ENCODE measurements at regions not wholly inside any gene's neighbourhood (a gene's known extent, or its start where the extent isn't known, plus 50 kb on each side); places are given as distances from the start of the nearest gene placed in this dataset.

DNA sequence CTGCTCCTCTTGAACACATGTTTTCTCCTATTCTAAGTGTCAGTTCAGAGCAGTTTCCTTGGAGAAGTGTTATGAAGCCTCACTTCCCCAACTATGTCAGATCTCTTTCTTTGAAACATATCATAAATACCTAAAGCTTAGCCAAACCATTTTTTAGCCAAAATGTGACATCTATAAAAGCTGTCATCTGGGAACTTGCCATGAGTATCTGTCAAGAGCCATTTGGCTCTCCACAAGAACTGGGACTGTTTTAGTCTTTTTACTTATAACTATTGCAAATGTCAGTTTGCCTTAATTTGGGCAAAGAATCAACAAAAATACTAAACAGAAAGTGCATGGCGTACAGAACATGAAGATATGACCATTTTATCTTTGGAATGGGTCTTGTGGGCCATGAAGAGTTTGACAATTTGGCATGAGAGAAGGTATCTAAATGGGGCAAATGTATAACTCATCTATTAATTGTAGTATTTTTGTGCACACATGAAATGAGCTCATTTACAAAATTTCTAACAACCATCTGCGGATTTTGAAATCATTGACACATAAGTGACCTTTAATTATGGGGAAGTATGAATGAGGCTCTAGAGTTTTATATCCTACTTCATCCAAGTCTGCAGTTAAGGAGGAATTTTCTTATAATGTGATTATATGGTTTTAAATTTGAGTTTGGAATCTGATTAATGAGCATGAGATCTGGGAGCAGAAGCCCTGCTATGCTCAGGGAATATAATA is 129.1 kb upstream of the PACRGL start:
- Mint-ChIP-seq H3K4me1 (peaks cover 31% of the 10 kb centered on the region), H3K36me3 (ENCODE audit: low read depth) (peaks cover 2% of the 10 kb centered on the region; the same call in 1 of the 3 replicates), H3K9me3 (no peaks in the 10 kb centered on the region), H3K4me3 (no peak overlapping the region), H3K27me3 (ENCODE audit: insufficient read depth, low read depth, poor library complexity) (no peaks in the 10 kb centered on the region), H3K27ac (no peak overlapping the region)
- Histone ChIP-seq H3K4me3 (no peak overlapping the region), H4K20me1 (replicated peaks; ENCODE audit: insufficient read depth) (no peaks in the 10 kb centered on the region), H3F3A (replicated peaks; ENCODE audit: low read depth) (no peaks in the 10 kb centered on the region), H3K4me2 (no peak overlapping the region), H2AFZ (no peak overlapping the region), H3K36me3 (ENCODE audit: insufficient read depth) (no peaks in the 10 kb centered on the region), H3K27ac (ENCODE audit: low read depth) (no peak overlapping the region), H3K27me3 (ENCODE audit: insufficient read depth) (no peaks in the 10 kb centered on the region), H3K79me2 (replicated peaks; ENCODE audit: insufficient read depth) (no peaks in the 10 kb centered on the region), H3K4me1 (ENCODE audit: insufficient read depth) (peaks cover 22% of the 10 kb centered on the region), H3K9me2 (ENCODE audit: insufficient read depth) (no peaks in the 10 kb centered on the region)
- no peak for DNase-seq (ENCODE audit: low spot score)
- no peak for ATAC-seq
- TF ChIP-seq ZNF331 (CRISPR knock-in tag; IDR thresholded peaks at IDR 0.05; ENCODE audit: low read depth) (no peak), ZNF114 (CRISPR knock-in tag; IDR thresholded peaks at IDR 0.05) (no peak)

DNA sequence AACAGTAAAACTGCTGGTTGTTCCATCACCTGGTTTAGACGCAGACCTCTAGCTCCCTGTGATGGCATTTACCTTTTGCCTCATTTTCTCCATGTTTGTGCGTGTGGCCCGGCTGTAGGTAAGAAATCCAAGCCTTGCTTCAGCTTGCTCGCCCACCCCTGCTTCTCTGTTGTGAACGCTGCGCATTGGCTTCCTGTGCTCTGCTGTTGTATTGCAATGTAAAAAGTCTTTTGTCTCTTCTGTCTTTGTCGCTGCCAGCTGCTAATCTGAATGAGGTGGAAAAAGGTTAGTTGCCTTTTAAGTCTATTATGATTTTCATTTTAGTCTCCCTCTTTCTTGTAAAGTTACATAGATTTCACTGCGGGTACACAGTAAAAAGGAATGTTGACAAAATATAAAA is 127.3 kb upstream of the PACRGL start:
- Histone ChIP-seq H3K4me3 (peak overlapping the region; percentile 25), H3F3A (replicated peaks; ENCODE audit: low read depth) (no peaks in the 10 kb centered on the region), H3K9me2 (ENCODE audit: insufficient read depth) (no peaks in the 10 kb centered on the region), H2AFZ (no peak overlapping the region), H3K79me2 (replicated peaks; ENCODE audit: insufficient read depth) (no peaks in the 10 kb centered on the region), H4K20me1 (replicated peaks; ENCODE audit: insufficient read depth) (no peaks in the 10 kb centered on the region), H3K36me3 (ENCODE audit: insufficient read depth) (no peaks in the 10 kb centered on the region), H3K27me3 (ENCODE audit: insufficient read depth) (no peaks in the 10 kb centered on the region), H3K4me1 (ENCODE audit: insufficient read depth) (peaks cover 26% of the 10 kb centered on the region), H3K27ac (ENCODE audit: low read depth) (peak overlapping the region; percentile 8; the same call in 1 of the 2 replicates), H3K4me2 (peak overlapping the region; percentile 52)
- Mint-ChIP-seq H3K27ac (peak overlapping the region; percentile 96), H3K27me3 (ENCODE audit: insufficient read depth, low read depth, poor library complexity) (no peaks in the 10 kb centered on the region), H3K9me3 (no peaks in the 10 kb centered on the region), H3K4me1 (peaks cover 31% of the 10 kb centered on the region), H3K4me3 (peak overlapping the region; percentile 25; the same call in 2 of the 3 replicates), H3K36me3 (ENCODE audit: low read depth) (peaks cover 2% of the 10 kb centered on the region; the same call in 1 of the 3 replicates)
- TF ChIP-seq CREB1 (CRISPR knock-in tag; IDR thresholded peaks at IDR 0.05; ENCODE audit: low read depth), result no peak
- TF ChIP-seq, protein P1, sequence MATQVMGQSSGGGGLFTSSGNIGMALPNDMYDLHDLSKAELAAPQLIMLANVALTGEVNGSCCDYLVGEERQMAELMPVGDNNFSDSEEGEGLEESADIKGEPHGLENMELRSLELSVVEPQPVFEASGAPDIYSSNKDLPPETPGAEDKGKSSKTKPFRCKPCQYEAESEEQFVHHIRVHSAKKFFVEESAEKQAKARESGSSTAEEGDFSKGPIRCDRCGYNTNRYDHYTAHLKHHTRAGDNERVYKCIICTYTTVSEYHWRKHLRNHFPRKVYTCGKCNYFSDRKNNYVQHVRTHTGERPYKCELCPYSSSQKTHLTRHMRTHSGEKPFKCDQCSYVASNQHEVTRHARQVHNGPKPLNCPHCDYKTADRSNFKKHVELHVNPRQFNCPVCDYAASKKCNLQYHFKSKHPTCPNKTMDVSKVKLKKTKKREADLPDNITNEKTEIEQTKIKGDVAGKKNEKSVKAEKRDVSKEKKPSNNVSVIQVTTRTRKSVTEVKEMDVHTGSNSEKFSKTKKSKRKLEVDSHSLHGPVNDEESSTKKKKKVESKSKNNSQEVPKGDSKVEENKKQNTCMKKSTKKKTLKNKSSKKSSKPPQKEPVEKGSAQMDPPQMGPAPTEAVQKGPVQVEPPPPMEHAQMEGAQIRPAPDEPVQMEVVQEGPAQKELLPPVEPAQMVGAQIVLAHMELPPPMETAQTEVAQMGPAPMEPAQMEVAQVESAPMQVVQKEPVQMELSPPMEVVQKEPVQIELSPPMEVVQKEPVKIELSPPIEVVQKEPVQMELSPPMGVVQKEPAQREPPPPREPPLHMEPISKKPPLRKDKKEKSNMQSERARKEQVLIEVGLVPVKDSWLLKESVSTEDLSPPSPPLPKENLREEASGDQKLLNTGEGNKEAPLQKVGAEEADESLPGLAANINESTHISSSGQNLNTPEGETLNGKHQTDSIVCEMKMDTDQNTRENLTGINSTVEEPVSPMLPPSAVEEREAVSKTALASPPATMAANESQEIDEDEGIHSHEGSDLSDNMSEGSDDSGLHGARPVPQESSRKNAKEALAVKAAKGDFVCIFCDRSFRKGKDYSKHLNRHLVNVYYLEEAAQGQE (IDR thresholded peaks at IDR 0.05; ENCODE audit: unreplicated experiment), result no peak
- TF ChIP-seq NANOG (IDR thresholded peaks at IDR 0.05; ENCODE audit: borderline replicate concordance), result peak; percentile 23; the same call in 1 of the 2 replicates
- TF ChIP-seq ZNF331 (CRISPR knock-in tag; IDR thresholded peaks at IDR 0.05; ENCODE audit: low read depth), result peak; percentile 57; the same call in 1 of the 2 replicates
- no peak for TF ChIP-seq STAT1 (IDR thresholded peaks at IDR 0.05; ENCODE audit: unreplicated experiment)
- no peak for TF ChIP-seq JUNB (IDR thresholded peaks at IDR 0.05; ENCODE audit: unreplicated experiment)
- TF ChIP-seq, protein P2, sequence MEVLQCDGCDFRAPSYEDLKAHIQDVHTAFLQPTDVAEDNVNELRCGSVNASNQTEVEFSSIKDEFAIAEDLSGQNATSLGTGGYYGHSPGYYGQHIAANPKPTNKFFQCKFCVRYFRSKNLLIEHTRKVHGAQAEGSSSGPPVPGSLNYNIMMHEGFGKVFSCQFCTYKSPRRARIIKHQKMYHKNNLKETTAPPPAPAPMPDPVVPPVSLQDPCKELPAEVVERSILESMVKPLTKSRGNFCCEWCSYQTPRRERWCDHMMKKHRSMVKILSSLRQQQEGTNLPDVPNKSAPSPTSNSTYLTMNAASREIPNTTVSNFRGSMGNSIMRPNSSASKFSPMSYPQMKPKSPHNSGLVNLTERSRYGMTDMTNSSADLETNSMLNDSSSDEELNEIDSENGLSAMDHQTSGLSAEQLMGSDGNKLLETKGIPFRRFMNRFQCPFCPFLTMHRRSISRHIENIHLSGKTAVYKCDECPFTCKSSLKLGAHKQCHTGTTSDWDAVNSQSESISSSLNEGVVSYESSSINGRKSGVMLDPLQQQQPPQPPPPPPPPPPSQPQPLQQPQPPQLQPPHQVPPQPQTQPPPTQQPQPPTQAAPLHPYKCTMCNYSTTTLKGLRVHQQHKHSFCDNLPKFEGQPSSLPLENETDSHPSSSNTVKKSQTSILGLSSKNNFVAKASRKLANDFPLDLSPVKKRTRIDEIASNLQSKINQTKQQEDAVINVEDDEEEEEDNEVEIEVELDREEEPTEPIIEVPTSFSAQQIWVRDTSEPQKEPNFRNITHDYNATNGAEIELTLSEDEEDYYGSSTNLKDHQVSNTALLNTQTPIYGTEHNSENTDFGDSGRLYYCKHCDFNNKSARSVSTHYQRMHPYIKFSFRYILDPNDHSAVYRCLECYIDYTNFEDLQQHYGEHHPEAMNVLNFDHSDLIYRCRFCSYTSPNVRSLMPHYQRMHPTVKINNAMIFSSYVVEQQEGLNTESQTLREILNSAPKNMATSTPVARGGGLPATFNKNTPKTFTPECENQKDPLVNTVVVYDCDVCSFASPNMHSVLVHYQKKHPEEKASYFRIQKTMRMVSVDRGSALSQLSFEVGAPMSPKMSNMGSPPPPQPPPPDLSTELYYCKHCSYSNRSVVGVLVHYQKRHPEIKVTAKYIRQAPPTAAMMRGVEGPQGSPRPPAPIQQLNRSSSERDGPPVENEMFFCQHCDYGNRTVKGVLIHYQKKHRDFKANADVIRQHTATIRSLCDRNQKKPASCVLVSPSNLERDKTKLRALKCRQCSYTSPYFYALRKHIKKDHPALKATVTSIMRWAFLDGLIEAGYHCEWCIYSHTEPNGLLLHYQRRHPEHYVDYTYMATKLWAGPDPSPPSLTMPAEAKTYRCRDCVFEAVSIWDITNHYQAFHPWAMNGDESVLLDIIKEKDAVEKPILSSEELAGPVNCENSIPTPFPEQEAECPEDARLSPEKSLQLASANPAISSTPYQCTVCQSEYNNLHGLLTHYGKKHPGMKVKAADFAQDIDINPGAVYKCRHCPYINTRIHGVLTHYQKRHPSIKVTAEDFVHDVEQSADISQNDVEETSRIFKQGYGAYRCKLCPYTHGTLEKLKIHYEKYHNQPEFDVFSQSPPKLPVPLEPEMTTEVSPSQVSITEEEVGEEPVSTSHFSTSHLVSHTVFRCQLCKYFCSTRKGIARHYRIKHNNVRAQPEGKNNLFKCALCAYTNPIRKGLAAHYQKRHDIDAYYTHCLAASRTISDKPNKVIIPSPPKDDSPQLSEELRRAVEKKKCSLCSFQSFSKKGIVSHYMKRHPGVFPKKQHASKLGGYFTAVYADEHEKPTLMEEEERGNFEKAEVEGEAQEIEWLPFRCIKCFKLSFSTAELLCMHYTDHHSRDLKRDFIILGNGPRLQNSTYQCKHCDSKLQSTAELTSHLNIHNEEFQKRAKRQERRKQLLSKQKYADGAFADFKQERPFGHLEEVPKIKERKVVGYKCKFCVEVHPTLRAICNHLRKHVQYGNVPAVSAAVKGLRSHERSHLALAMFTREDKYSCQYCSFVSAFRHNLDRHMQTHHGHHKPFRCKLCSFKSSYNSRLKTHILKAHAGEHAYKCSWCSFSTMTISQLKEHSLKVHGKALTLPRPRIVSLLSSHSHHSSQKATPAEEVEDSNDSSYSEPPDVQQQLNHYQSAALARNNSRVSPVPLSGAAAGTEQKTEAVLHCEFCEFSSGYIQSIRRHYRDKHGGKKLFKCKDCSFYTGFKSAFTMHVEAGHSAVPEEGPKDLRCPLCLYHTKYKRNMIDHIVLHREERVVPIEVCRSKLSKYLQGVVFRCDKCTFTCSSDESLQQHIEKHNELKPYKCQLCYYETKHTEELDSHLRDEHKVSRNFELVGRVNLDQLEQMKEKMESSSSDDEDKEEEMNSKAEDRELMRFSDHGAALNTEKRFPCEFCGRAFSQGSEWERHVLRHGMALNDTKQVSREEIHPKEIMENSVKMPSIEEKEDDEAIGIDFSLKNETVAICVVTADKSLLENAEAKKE (CRISPR knock-in tag; IDR thresholded peaks at IDR 0.05), result no peak
- TF ChIP-seq, protein P3, sequence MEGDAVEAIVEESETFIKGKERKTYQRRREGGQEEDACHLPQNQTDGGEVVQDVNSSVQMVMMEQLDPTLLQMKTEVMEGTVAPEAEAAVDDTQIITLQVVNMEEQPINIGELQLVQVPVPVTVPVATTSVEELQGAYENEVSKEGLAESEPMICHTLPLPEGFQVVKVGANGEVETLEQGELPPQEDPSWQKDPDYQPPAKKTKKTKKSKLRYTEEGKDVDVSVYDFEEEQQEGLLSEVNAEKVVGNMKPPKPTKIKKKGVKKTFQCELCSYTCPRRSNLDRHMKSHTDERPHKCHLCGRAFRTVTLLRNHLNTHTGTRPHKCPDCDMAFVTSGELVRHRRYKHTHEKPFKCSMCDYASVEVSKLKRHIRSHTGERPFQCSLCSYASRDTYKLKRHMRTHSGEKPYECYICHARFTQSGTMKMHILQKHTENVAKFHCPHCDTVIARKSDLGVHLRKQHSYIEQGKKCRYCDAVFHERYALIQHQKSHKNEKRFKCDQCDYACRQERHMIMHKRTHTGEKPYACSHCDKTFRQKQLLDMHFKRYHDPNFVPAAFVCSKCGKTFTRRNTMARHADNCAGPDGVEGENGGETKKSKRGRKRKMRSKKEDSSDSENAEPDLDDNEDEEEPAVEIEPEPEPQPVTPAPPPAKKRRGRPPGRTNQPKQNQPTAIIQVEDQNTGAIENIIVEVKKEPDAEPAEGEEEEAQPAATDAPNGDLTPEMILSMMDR (conservative IDR thresholded peaks at IDR 0.05; ENCODE audit: low read depth in 2 of 2), result no peak
- peak; percentile 74 for DNase-seq (ENCODE audit: low spot score)
- peak; percentile 97 for ATAC-seq

All from GM23338 (cell line).